HG02981 (cell line): ENCODE measurements at regions not wholly inside any gene's neighbourhood (a gene's known extent, or its start where the extent isn't known, plus 50 kb on each side); places are given as distances from the start of the nearest gene placed in this dataset.
"Not testable (repeated sequence)": the region's sequence is repeated elsewhere in the genome, so short reads cannot be mapped to it uniquely, and the experiment has no call there.

Experiments
- ATAC-seq: cut with Tn5 transposase; IDR thresholded peaks from one replicate; pipeline ENCODE4 v1.9.1; 2021; ENCODE audit warnings: mild to moderate bottlenecking, moderate library complexity; ENCODE audit not compliant: unreplicated experiment

GRCh38 chr10:71107117-71107516 is 105.3 kb upstream of the UNC5B start:
- ATAC-seq = not testable (repeated sequence)

GRCh38 chr10:71108042-71108441 is 104.3 kb upstream of the UNC5B start:
- not testable (repeated sequence) for ATAC-seq

- ATAC-seq = no peak
Observed at GRCh38 chr10:71112138-71112785, 100.1 kb upstream of the UNC5B start.

- ATAC-seq = no peak
Observed at GRCh38 chr10:71116426-71116825, 95.9 kb upstream of the UNC5B start.

- ATAC-seq = not testable (repeated sequence)
Observed at GRCh38 chr10:71117589-71117988, 94.8 kb upstream of the UNC5B start.

- ATAC-seq = no peak
Observed at GRCh38 chr10:71123023-71123422, 89.3 kb upstream of the UNC5B start.

GRCh38 chr10:71124921-71125748 is 87.2 kb upstream of the UNC5B start:
- ATAC-seq = no peak

- no peak for ATAC-seq
Observed at GRCh38 chr10:71125749-71126107, 86.6 kb upstream of the UNC5B start.

GRCh38 chr10:71126432-71126831 is 85.9 kb upstream of the UNC5B start:
- ATAC-seq = no peak

- no peak for ATAC-seq
Observed at GRCh38 chr10:71127104-71127503, 85.3 kb upstream of the UNC5B start.

GRCh38 chr10:71127773-71128172 is 84.6 kb upstream of the UNC5B start:
- ATAC-seq = no peak

GRCh38 chr10:71128311-71128980 is 83.9 kb upstream of the UNC5B start:
- no peak for ATAC-seq

- no peak for ATAC-seq
Observed at GRCh38 chr10:71131096-71131495, 81.3 kb upstream of the UNC5B start.

GRCh38 chr10:71131508-71132088 is 80.8 kb upstream of the UNC5B start:
- no peak for ATAC-seq

- ATAC-seq = no peak
Observed at GRCh38 chr10:71132321-71132810, 80.0 kb upstream of the UNC5B start.

GRCh38 chr10:71133710-71134686 is 78.4 kb upstream of the UNC5B start:
- ATAC-seq = no peak

- ATAC-seq = no peak
Observed at GRCh38 chr10:71134732-71135211, 77.6 kb upstream of the UNC5B start.

GRCh38 chr10:71135236-71135635 is 77.1 kb upstream of the UNC5B start:
- no peak for ATAC-seq

GRCh38 chr10:71136036-71136721 is 76.2 kb upstream of the UNC5B start:
- ATAC-seq = no peak
